ENCODE measurements at regions not wholly inside any gene's neighbourhood (a gene's known extent, or its start where the extent isn't known, plus 50 kb on each side); places are given as distances from the start of the nearest gene placed in this dataset.

- Histone ChIP-seq H3K9me3 (no peaks in the 10 kb centered on the region), H3K9me2 (no peaks in the 10 kb centered on the region), H3K9ac (no peak overlapping the region), H3K27ac (ENCODE audit: low read depth in 2 of 2, low read length in 1 of 2) (no peak overlapping the region), H4K20me1 (ENCODE audit: insufficient read depth) (no peaks in the 10 kb centered on the region), H2AFZ (ENCODE audit: low read depth) (no peak overlapping the region), H3K36me3 (replicated peaks in 1 of 2; ENCODE audit: control insufficient read depth in 1 of 2, insufficient read depth in 2 of 2, low read length in 1 of 2) (no peaks in the 10 kb centered on the region), H3K79me2 (ENCODE audit: insufficient read depth) (no peaks in the 10 kb centered on the region), H3F3A (replicated peaks; ENCODE audit: insufficient read depth) (no peaks in the 10 kb centered on the region), H3K4me3 (ENCODE audit: low read depth in 2 of 2, low read length in 1 of 2) (no peak overlapping the region), H3K27me3 (ENCODE audit: insufficient read depth) (no peaks in the 10 kb centered on the region), H3K4me2 (no peak overlapping the region), H3K4me1 (ENCODE audit: control insufficient read depth in 1 of 2, insufficient read depth in 2 of 2, low read depth in 1 of 2, low read length in 1 of 2) (peaks cover 2 to 8% of the 10 kb centered on the region in 2 experiments; a peak in 3 of 4 replicates)
- no peak for DNase-seq
- no peak for TF ChIP-seq EZH2phosphoT487 (IDR thresholded peaks at IDR 0.05; ENCODE audit: borderline replicate concordance, low read depth)
- no peak for TF ChIP-seq CHD2 (IDR thresholded peaks at IDR 0.05; ENCODE audit: low read length, partially characterized antibody)
- no peak for TF ChIP-seq USF2 (IDR thresholded peaks at IDR 0.05; ENCODE audit: borderline replicate concordance, low read depth, low read length)
- TF ChIP-seq MAX (IDR thresholded peaks at IDR 0.05; ENCODE audit: low read depth): no peak
- TF ChIP-seq POLR2AphosphoS5 (IDR thresholded peaks at IDR 0.05; ENCODE audit: low read depth, low read length): no peak
- ChIA-PET CTCF (no interaction called here), POLR2A (no interaction called here)
- WGBS (ENCODE audit: low lambda C conversion rate): 89% methylated on average over 1 of the region's 1 CpG
Measured at GRCh38 chr1:172887162-172887561, 163.6 kb downstream of the TNFSF18 start.

GRCh38 chr1:172893146-172893841, 157.4 kb downstream of the TNFSF18 start:
- Histone ChIP-seq H2AFZ (ENCODE audit: low read depth) (no peak overlapping the region), H3K4me1 (ENCODE audit: control insufficient read depth in 1 of 2, insufficient read depth in 2 of 2, low read depth in 1 of 2, low read length in 1 of 2) (peaks cover 0 to 21% of the 10 kb centered on the region in 2 experiments; a peak in 3 of 4 replicates), H3F3A (replicated peaks; ENCODE audit: insufficient read depth) (peaks cover 19% of the 10 kb centered on the region), H3K79me2 (ENCODE audit: insufficient read depth) (no peaks in the 10 kb centered on the region), H3K27me3 (ENCODE audit: insufficient read depth) (no peaks in the 10 kb centered on the region), H3K9ac (no peak overlapping the region), H3K4me2 (no peak overlapping the region), H3K9me3 (no peaks in the 10 kb centered on the region), H3K27ac (ENCODE audit: low read depth in 2 of 2, low read length in 1 of 2) (peak overlapping the region; percentile 27 to 58; a peak in 2 of 4 replicates), H4K20me1 (ENCODE audit: insufficient read depth) (no peaks in the 10 kb centered on the region), H3K4me3 (ENCODE audit: low read depth in 2 of 2, low read length in 1 of 2) (no peak overlapping the region), H3K9me2 (no peaks in the 10 kb centered on the region), H3K36me3 (replicated peaks in 1 of 2; ENCODE audit: control insufficient read depth in 1 of 2, insufficient read depth in 2 of 2, low read length in 1 of 2) (no peaks in the 10 kb centered on the region)
- 11% methylated on average over 1 of the region's 1 CpG for WGBS (ENCODE audit: low lambda C conversion rate)
- CTCF ChIA-PET: no interaction called here
- no peak for TF ChIP-seq CHD2 (IDR thresholded peaks at IDR 0.05; ENCODE audit: low read length, partially characterized antibody)
- TF ChIP-seq GABPA (IDR thresholded peaks at IDR 0.05; ENCODE audit: low read depth): no peak
- peak; percentile 49 for TF ChIP-seq TCF12 (IDR thresholded peaks at IDR 0.05)
- no peak for TF ChIP-seq IRF3 (IDR thresholded peaks at IDR 0.05; ENCODE audit: low read depth, low read length)
- no peak for TF ChIP-seq CTCF (IDR thresholded peaks at IDR 0.05)
- peak in 1 of 2 experiments; percentile 58; a peak in 1 of 4 replicates for TF ChIP-seq EP300 (IDR thresholded peaks at IDR 0.05; ENCODE audit: borderline replicate concordance in 1 of 2, low read depth in 1 of 2, low read length in 1 of 2)
- TF ChIP-seq MXI1 (IDR thresholded peaks at IDR 0.05; ENCODE audit: low read depth, low read length): no peak
- 0 out of 2 replicates have a peak, but pooled peaks have one; percentile 33 for TF ChIP-seq MEF2A (IDR thresholded peaks at IDR 0.05; ENCODE audit: borderline replicate concordance, low read depth)
- peak; percentile 94 for TF ChIP-seq NFIC (IDR thresholded peaks at IDR 0.05; ENCODE audit: borderline replicate concordance)
- POLR2A ChIA-PET: no interaction called here
- no peak for DNase-seq

Data from SK-N-SH (cell line).